HG03571 (cell line): ENCODE measurements at regions not wholly inside any gene's neighbourhood (a gene's known extent, or its start where the extent isn't known, plus 50 kb on each side); places are given as distances from the start of the nearest gene placed in this dataset.

ENCODE experiments used
- ATAC-seq: cut with Tn5 transposase; IDR thresholded peaks from one replicate; pipeline ENCODE4 v1.9.1; 2021; ENCODE audit not compliant: unreplicated experiment

DNA sequence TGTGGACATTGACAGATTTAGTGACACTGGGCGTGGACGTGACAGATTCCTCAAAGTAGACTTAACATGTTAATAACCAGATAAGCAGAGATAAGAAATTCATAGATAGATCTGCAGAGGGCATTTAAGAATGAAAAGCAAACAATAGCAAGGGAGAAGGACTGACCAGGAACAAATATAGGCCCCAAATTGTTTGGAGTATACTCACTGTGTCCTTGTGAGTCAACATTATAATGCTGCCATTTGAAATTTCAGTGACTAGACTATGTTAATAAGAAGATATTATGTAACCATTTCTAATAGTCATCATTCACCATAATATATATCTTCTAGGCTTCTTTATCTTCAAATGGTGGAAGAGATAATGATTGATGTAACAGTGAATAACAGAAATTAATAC, 78.1 kb upstream of the SLC38A11 start:
- ATAC-seq, result no peak

DNA sequence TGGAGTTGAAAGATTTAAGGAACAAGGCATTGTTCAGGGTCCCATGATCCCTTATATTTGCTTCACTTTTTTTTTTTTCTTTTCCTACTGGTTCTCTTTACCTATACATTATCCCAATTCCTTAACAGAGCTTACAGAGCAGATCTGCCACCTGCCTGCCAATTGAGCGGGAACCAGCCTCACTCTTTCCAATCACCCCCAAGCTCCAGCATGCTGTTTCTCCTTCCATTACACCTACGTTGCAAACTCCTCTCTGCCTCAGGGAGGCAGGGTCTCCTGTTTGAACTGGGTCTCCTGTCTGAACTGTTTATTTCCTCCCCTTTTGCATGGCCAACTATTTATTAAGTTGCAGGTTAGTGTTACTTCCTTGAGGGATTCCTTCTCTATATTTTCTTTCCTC, 77.2 kb upstream of the SLC38A11 start:
- no peak for ATAC-seq

DNA sequence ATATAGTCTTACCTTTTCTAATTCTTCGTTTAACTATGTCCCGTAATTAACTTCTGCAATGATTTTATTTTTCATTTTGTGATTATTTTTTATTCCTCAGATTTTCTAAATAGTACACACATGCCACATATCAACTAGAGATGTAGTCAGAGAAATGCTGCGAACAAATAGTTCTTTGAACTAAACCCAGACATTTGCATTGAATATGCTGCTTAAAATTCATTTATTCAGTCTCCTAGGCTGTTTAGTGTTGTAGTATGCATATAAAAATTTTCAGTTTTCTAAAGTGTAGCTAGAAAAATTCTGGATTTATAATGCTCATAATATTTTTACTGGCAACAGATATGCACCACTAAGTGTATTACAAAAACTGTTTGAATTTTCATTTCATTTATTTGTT, 68.9 kb upstream of the SLC38A11 start:
- no peak for ATAC-seq

DNA sequence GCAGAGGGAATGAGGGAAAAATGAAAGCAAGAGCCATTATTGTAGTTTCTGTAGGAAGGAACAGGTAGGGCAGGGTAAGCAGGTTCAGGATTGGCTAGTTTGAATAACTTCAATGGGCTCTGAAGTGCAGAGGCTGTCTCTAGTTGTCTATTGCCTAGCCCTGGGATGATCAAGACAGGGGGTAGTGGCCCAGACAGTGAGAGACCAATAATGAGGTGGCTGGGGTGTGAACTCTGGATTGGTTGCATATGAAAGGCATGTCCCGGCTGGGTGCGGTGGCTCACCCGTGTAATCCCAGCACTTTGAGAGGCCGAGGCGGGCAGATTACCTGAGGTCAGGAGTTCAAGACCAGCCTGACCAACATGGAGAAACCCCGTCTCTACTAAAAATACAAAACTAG, 67.5 kb upstream of the SLC38A11 start:
- no peak for ATAC-seq

DNA sequence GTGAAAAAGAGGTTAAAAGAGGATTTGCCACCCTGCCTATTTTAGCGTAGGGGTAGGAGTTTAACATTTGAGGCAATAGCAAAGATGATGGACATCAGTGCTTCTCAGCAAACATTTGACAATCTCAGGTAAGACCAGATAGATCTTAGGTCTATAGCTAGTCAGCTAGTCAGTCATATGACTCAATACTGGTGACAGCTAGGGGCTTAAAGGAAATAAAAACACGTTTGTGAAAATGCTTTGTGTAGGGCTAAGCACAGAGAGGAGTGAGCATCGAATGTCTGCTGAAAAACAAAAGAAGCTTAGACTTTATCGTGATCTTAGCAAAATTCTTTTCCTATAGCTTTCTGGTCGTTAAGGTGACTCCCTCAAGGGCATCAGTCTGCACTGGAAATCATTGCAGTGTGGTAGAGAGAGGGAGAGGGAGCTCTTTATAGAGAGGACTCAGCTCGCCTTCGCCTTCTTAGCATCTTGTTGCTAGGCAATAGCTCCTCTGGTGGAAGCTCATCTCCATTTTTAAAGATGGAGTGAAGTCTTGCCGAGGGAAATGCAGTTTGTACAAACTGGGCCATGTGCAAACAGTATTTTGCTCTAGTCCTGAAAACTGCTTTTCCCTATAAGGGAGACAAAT, 62.8 kb upstream of the SLC38A11 start:
- no peak for ATAC-seq

DNA sequence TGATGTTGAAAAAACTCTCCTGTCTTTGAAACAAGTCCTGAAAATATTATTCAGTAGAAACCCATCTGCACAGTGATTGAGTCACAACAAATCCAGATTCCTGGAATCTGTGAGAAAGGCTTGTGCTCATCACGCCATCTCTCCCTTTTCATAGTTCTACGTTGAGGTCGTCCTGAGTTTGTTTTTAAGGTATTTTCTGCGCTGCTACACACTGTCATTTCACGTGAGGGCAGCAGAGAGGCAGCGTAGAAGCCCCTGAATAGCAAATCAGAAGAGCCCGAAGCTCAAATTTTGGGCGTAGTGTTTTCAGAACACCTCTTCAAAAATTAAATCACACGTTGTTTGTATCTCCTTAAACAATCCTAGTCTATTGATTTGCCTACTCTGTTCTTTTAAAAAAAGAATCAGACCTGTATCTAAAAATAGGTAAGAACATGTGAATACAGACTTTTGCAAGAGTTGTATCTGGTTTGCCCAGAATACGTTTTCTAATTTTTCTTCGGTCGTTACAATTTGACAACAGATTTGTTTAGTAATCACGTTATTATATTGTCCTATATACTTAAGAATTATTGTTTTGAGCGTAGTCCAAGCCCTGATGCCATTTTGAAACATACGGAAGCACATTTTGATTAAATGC, 61.6 kb upstream of the SLC38A11 start:
- peak; percentile 62 for ATAC-seq

DNA sequence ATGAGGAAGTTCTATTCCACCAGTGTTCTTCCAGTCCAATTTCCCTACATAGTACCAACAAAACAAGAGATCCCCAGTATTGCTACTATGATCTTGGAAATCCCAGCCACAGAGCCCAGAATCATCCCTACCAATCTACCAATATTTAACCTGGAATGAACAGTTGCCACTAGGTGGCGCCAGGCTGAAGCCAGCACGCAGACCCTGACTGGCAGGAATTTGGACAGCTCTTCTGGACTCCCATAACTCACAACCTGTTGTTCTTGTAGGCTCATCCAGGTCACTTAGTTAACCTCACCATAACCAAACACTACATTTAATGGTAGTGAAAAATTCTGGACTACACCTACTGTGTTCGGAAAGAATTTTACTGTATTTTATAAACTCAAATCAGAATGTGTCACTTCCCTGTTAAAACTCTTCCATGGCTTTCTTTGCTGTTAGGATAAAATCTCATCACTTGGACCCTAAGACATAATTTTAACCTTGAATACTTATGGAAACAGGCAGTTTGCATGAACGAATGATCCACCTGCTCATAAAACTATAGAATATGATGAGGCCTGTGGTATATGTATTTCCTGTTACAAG, 59.8 kb upstream of the SLC38A11 start:
- ATAC-seq, result peak; percentile 77

DNA sequence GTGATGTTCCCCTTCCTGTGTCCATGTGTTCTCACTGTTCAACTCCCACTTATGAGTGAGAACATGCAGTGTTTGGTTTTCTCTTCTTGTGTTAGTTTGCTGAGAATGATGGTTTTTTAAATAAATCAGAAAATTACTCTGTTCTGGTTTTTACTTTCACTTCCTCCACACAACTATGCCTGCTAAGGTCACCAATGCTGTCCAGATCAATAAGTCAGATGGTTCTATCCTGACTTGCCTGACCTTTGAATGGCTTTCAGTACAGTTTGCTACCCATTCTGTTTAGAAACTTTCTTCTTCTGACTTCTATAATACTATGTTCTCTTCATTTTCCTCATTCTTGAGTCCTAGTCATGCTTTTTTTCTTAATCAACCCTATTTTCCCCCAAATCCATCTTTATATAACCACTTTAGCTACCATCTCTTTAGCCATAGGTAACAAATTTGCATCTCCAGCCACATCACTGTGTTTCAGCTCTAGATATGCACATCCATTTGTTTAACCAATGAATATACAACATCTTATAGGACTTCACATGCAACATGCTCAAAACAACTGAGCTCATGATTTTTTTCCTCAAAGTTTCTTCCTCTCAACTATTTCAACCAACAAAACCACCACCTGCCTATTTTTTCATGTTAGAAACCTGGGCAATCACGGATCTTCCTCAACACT, 58.8 kb upstream of the SLC38A11 start:
- no peak for ATAC-seq

DNA sequence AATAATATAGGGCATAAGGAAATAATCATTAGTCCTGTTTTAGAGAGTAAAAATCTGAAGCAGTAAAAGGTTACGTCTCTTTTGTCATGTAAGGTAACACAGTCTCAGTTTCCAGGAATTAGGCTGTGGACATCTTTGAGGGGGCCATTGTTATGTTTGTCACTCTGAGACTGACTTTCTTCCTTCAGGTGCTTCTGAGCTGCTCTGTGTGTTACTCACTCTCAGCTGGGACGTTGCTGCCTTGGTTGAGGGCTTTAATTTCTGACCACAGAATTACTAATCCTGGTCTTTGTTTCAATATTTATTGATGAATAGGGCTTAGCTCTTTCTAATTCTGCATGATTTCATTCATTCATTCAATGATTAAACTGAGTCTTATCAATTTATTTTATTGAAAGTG, 55.9 kb upstream of the SLC38A11 start:
- no peak for ATAC-seq

DNA sequence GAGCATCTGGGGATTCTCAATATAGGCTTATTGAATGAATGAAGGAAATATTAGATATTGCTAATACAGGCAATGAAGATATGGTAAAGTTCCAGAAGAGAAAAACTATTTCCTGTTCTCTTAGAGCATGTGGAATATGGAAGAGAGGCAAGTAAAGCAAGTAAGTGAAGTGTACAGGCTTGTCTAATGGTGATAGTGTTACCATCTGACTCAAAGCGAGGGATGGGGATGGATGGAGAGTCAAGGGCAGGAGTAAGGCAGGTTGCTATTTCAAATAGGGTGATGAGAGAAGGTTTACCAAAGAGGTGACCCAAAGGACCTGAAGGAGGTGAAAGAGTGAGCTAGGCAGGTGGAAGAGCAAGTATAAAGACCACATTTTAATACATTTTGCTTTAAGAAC, 55.2 kb upstream of the SLC38A11 start:
- ATAC-seq, result no peak

DNA sequence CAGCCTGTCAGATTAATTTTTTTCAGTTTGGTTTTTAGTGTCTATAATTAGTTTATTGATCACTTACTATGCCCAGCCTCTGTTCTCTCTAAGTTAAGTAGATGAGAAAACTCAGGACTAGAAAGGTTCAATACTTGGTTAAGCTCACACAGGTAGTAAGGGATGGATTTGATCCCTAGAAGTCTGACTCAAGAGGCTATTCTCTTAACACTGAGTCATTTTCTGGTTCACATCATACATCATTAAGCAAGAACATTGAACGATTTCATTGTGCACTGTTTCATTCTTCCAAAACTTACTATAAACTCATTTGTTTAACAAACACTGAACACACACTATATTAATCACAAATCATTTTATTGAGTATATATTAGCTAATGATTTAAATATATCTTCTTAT, 54.1 kb upstream of the SLC38A11 start:
- ATAC-seq, result no peak

DNA sequence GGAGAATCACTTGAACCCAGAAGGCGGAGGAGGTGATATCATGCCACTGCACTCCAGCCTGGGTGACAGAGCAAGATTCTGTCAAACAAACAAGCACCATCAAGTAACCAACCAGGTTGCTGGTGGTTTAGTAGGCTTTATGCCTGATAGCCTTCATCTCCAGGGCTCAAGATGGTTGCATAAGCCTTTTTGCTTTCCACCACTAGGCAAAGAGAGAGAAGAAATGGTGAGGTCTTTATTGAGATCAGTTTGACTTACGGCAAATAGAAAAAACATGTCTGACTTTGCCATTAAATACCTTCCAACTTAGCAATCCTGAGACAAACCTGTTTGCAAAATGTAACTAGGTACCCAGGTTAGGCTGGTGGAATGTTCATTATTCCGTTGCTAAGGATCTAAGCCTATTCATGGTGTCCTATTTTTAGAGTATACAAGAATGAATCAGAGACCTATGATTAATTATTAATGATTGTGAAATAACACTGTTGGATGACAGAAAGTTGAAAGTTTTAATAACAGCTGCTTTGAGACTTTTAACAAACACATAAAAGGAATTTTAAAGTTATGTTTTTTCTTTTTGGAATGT, 53.5 kb upstream of the SLC38A11 start:
- no peak for ATAC-seq

DNA sequence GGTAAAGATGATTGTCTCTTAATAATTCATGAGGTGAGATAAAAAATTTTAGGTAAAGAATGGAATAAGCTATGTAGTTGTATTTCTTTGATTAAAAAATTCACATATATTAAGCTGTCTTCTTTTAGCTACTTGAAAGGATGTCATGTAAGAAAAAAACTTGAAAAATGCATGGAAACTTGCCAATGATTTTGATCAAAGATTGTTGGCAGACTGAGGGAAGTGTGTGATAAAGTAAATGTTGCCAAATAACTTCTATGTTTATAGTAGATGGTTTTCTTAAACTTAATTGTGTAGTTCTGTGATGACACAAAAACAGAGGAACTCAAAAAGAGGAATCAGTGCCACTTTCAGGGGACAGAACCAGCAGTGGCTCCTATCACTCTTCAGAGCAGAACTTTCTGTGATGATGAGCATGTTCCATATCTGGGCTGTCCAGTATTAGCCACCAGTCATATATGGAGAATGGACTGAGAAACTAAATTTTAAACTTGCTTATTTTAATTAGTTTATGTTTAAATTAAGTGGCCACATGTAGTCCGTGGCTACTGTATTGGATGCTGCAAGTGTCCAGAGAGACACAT, 51.9 kb upstream of the SLC38A11 start:
- no peak for ATAC-seq
